ENCODE measurements at regions not wholly inside any gene's neighbourhood (a gene's known extent, or its start where the extent isn't known, plus 50 kb on each side); places are given as distances from the start of the nearest gene placed in this dataset.

GRCh38 chr22:49394116-49394785, 433.4 kb downstream of the BRD1 start:
- TF ChIP-seq EZH2 (IDR thresholded peaks at IDR 0.05) (no peak), FOXP2 (optimal IDR thresholded peaks at IDR 0.05; ENCODE audit: control extremely low read depth, extremely low read length, insufficient read depth) (no peak), POLR2AphosphoS5 (IDR thresholded peaks at IDR 0.05; ENCODE audit: borderline replicate concordance, low read depth, low read length) (no peak)
